Mammary epithelial cell (primary cell): ENCODE measurements at regions not wholly inside any gene's neighbourhood (a gene's known extent, or its start where the extent isn't known, plus 50 kb on each side); places are given as distances from the start of the nearest gene placed in this dataset.

Experiments
- CTCF ChIP-seq, 2 donors: IDR thresholded peaks in 1 of 2; conservative IDR thresholded peaks in 1 of 2; 2 replicates each; pipeline ENCODE4 v1.5.1; 2011 to 2012; ENCODE audit warnings: inconsistent platforms in 2 of 2, low read length in 2 of 2, mild to moderate bottlenecking in 2 of 2, control low read depth in 1 of 2, low read depth in 1 of 2; ENCODE audit not compliant: insufficient read depth in 1 of 2; ENCODE audit errors: extremely low read depth in 1 of 2
- EZH2 ChIP-seq: IDR thresholded peaks from 2 replicates; pipeline ENCODE4 v1.6.1; 2012; ENCODE audit warnings: low read length, inconsistent platforms, borderline replicate concordance

GRCh38 chr3:153000325-153000724, 161.7 kb upstream of the RAP2B start:
- TF ChIP-seq CTCF (conservative IDR thresholded peaks at IDR 0.05 in 1 of 2, IDR thresholded peaks at IDR 0.05 in 1 of 2; ENCODE audit: extremely low read depth in 1 of 2, insufficient read depth in 1 of 2, low read depth in 1 of 2, low read length in 2 of 2) (no peak), EZH2 (no peak)
